LNCaP clone FGC (cell line): ENCODE measurements at regions not wholly inside any gene's neighbourhood (a gene's known extent, or its start where the extent isn't known, plus 50 kb on each side); places are given as distances from the start of the nearest gene placed in this dataset.

Experiments
- DNase-seq: peaks from one replicate; pipeline ENCODE4 v3.0.0-alpha.2; 2011; ENCODE audit warnings: low read depth
- H3K4me3 ChIP-seq: 2 replicates; pipeline ENCODE4 v1.5.1; 2011; ENCODE audit warnings: mild to moderate bottlenecking, low read depth, low read length, control low read depth
- TF ChIP-seq, protein P1 (sequence below): IDR thresholded peaks from 2 replicates; pipeline ENCODE4 v1.5.1; 2012; ENCODE audit warnings: mild to moderate bottlenecking; ENCODE audit not compliant: control insufficient read depth, insufficient read depth; ENCODE audit errors: extremely low read depth

DNA sequence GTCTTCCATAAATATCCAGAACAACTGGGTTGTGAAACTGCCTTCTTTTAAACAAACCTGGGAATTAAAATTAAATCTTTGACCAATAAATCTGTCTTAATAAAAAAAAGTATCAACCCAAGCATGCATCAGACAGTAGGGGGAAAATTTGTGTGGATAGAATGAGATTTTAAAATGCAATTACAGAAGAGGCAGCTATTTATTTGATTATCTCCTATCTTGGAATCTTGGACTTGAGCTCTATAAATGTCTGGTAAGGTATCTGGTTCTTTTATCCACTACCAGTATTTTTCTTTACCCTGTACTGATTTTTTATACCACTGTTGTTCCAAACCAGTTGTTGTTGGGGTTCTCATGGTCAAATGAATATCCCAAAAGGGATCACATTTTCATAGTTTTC lies 157.6 kb upstream of the VEPH1 start:
- TF ChIP-seq, protein P1, sequence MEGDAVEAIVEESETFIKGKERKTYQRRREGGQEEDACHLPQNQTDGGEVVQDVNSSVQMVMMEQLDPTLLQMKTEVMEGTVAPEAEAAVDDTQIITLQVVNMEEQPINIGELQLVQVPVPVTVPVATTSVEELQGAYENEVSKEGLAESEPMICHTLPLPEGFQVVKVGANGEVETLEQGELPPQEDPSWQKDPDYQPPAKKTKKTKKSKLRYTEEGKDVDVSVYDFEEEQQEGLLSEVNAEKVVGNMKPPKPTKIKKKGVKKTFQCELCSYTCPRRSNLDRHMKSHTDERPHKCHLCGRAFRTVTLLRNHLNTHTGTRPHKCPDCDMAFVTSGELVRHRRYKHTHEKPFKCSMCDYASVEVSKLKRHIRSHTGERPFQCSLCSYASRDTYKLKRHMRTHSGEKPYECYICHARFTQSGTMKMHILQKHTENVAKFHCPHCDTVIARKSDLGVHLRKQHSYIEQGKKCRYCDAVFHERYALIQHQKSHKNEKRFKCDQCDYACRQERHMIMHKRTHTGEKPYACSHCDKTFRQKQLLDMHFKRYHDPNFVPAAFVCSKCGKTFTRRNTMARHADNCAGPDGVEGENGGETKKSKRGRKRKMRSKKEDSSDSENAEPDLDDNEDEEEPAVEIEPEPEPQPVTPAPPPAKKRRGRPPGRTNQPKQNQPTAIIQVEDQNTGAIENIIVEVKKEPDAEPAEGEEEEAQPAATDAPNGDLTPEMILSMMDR, result no peak
- no peak for DNase-seq
- H3K4me3 ChIP-seq, result no peak overlapping the region

DNA sequence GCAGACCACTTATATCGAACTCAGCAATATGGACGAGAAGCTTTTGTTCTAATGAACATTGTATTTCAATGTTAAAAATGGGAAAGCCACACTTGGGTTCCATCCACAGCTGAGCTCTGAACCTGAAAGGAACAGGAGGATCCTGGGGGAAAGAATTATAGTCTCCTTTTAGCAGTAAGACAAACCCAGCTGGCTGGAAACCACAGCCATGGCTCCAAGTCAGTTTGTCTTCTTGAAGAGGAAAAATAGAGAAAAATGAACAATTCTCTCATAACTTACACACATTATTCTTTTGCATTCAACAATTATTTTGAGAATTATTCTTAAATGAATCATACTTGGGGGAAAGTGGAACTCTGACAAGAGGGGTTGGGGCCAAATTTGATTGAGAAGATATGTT lies 149.2 kb upstream of the VEPH1 start:
- no peak overlapping the region for H3K4me3 ChIP-seq
- TF ChIP-seq, protein P1, result no peak
- DNase-seq, result no peak

DNA sequence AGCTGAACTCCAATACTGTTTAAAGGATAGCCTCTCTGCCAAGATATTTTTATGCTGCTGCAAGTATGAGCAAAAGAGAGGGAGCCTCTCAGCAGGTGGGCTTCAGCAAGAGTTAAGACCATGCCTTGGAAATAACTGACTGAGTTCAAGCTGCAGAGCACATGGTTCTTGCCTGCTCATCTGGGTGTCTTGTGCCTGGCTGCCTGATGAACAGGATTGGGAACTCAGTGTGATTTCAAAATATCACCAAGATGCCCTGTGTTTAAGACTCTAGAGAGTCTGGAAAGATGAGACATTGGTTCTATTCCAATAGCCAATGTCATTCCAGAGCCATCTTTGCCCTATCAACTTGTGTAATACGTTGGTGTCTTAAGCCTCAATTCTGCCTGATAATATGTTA lies 147.5 kb upstream of the VEPH1 start:
- no peak for DNase-seq
- H3K4me3 ChIP-seq, result no peak overlapping the region
- TF ChIP-seq, protein P1, result no peak

DNA sequence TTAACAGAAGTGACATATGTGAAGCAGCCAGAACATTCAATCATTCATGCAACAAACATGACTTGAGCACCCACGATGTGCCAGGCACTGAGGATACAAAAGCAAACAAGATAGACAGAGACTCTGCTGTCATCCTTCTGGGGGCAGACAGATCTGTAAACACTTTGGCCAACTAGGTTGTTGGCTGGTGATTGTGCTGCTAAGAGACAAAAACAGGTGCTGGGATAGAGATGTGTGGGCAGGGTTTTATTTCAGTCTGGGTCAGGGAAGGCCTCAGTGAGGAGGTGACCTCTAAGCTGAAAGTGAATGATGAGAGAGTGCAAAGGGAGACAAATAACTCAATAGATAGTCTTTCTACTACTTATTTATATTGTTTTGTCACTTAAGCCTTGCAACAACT lies 147.0 kb upstream of the VEPH1 start:
- no peak for DNase-seq
- no peak overlapping the region for H3K4me3 ChIP-seq
- TF ChIP-seq, protein P1, result no peak

DNA sequence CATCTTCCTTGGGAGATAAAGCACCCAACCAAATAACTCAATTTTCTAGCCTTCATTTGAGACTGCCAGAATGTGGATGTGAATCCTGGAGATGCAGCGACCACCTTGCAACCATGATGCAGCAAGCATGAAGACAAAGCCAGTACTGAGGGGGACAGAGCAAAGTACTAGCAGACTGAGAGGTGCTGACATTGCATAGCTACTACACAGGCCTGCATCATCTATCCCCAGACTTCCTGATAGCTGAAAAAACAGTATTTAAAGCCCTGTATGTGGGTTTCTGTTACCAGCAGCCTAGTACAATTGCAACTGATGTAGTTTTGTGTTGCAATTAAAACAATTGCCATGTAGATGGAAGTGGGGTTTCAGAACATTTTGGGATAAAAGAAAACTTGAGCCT lies 146.3 kb upstream of the VEPH1 start:
- TF ChIP-seq, protein P1, result no peak
- no peak for DNase-seq
- H3K4me3 ChIP-seq, result no peak overlapping the region

DNA sequence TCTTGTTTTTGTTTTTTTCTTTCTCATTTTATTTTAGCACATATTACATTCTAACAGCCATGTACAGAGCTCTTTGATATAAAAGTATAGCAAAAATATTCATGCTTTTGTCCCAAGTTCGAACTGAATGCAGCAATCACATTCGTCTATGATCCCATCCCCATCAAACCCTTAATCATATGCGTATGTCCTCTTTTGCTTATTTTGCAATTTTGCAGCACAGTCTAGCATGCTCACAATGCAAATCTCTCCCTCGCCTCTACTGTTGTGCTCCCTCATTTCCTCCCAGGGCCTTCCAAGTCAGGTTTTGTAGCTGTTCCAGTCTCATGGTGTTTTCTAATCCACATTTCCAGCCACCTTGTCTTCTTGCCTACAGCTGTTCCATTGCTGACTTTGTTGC lies 144.6 kb upstream of the VEPH1 start:
- TF ChIP-seq, protein P1, result no peak
- no peak for DNase-seq
- H3K4me3 ChIP-seq, result no peak overlapping the region

DNA sequence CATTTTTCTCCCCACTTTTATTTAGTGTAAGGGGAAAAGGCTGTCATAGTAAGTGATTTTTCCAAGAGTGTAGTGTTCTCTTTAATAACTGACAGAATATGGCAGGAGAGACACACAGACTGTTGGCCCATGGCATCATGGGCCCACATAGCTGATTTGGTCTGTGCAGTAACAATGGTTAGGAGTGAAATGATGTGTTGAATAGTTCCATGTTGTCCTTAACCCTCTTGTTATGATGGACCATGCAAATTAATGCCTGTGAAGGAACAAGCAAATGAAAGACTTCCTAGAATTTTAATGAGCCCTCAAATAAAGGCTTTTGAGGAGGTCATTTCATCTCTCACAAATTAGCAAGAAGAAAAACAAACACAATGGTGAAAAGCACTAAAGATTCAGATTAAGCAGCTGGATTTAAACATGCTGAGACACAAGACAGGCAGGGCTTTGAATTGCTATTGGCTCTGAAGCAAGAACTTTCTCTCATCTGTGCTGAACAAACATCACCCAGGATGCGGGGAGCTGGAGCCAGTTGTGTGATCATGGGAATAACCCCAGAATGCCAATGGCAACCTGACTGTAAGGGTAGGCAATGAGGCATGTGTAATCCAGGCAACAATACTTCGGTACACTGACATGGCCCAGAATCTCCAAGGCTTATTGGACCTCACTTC lies 136.7 kb upstream of the VEPH1 start:
- TF ChIP-seq, protein P1, result no peak
- H3K4me3 ChIP-seq, result no peak overlapping the region
- DNase-seq, result no peak
